KBM-7 (cell line): ENCODE measurements at regions not wholly inside any gene's neighbourhood (a gene's known extent, or its start where the extent isn't known, plus 50 kb on each side); places are given as distances from the start of the nearest gene placed in this dataset.

Experiments
- DNase-seq: peaks from one replicate; pipeline ENCODE4 v3.0.0-alpha.2; 2015
- in situ Hi-C: fragments of 300-500 bp; cut with MboI; formaldehyde crosslinking; loops from 2 replicates; pipeline ENCODE4 v1.14.3; 2020; ENCODE audit warnings: low sequenced_read_pairs, low pct_unique_long_range_greater_than_20kb, mixed read lengths

DNA sequence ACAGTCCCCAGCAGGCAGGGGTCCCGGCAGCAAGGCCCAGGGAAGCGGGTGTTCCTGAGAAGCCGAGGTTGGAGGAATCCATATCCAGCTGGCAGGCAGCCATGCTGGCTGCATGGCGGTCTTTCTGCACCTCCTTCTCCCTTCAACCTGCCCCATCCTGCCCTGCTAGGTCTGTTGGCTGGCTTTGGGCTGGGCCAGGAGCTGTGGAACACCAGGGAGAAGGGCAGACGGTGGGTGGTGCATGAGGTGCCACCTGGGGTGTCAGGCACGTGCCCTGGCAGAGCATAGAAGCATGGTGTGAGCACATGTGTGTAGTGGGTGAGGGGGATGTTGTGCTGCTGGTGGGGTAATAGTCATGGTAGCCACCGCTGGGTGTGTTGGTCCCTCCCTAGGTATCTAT, 150.1 kb downstream of the PJA1 start:
- in situ Hi-C loops: no loop called here

DNA sequence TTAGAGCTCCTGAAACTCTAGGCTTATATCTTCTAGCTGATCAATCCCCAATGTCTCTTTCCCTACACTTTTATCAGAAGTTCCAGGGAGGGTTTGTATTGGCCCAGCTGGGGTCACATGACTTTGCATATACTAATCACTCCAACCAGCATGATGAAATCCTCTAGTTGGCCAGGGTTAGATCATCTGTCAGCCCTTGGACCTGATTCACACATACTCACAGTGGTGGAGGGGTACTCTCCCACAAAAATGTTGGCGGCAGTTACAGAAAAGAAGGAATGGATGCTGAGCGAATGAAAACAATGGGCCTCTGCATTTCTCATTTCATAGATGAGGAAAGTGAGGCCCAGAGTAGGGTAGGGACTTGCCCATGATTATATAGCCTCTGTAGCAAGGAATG, 151.1 kb downstream of the PJA1 start:
- in situ Hi-C loops: no loop called here
- DNase-seq: no peak

More for the DNA sequence above, 150.1 kb downstream of the PJA1 start:
- DNase-seq: no peak

DNA sequence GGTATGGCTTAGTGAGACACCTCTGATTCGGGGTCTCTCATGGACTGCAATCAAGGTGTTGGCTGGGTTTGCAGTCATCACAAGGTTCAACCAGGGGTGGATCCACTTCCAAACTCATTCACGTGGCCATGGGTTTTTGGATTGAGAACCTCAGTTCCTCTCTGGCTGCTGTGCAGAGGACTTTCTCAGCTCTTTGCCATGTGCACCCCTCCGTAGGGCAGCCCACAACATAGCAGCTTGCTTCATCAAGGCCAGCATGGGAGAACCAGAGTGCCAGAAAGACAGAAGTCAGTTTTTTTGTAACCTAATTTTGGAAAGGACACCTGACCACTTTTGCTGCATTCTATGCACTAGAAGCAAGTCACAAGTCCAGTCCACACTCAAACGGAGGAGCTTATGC, 154.9 kb downstream of the PJA1 start:
- in situ Hi-C loops: no loop called here
- DNase-seq: no peak

DNA sequence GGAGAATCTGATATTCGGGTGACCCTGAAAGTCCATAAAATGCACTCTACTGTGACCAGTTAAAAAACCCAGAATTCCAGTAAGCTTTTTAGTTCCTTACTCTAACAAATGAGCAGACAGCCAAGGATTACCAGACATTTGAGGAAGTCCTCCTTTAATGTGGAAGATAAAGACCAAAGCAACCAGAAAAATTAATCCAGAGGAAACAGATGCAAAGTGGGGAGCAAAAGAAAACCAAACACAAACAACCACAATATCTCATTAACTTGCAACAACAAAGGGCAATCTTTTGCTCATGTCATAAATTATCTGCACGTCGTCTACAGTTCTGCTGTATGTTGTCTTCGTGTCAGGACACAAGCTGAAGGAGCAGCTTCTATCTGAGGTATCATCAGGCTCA, 164.4 kb downstream of the PJA1 start:
- in situ Hi-C loops: no loop called here
- peak; percentile 93 for DNase-seq

DNA sequence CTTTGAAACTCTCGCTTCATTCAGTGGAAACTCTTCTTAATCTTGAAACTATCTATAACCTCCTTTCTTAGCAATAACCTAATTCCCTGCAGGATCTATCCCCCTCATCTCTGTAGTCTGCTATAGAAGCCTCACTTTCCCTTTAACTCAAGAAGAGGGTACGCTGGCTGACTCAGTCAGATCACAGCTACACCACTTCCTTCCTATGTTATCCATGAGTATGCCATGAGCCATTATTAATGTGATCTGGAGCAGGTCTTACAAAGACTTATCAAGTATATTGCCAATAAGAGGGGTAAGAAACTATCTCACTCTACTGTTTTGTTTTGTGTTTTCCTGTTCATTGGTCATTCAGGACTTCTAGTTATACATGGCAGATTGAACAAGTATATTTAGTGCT, 165.3 kb downstream of the PJA1 start:
- in situ Hi-C loops: no loop called here
- no peak for DNase-seq

DNA sequence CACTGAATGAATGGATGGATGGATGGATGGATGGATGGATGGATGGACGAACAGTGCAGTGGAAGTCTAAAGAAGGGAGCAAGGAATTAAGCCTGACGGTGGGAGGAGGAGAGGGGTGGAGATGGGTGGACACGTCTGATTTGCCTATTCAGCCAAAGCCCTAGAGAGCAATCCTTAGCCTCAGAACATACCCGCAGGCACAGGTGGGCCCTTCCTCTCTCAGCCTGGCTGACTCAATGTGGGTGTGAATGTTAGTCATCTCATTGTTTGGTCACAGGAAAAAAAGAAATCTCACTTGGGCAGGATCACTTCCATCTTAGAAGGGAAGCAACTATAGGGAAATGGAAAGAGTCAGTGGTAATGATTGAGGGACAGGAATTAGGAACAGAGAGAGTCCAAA, 165.9 kb downstream of the PJA1 start:
- DNase-seq: no peak
- in situ Hi-C loops: no loop called here

DNA sequence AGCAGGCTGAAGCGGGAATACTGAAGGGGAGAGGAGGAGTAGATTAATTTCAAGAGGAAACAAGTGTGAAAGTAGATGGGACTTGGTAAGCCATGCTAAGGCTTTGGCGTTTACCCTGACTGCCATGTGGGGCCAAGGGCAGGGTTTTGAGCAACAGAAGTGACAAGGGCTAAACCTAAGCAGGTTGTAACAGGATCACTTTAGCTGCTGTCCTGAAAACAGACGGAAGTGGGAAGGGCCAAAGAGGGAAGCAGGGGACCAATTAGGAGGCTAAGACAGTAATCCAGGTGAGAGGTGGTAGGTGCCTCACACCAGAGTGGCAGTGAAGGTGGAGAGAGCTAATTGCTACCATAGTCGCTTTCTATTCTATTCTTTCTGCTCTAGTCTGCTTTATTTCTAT, 166.5 kb downstream of the PJA1 start:
- in situ Hi-C loops: no loop called here

DNA sequence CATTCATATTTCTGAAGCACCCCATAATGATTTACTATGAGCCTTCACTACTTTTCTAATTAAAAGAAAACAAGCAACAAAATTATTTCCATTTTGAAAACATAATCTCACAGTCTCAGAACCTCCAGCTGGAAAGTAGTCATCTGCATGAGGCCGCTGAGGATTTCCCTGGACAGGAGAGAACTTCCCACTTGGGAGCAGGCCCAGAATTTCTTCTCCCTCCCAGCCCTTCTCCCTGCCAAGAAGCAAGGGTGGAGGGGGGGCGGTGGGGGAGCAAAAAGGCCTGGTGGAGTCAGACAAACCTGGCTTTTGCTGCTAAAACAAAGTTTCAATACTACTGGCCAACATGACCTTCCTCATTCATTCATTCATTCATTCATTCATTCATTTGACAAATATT, 167.3 kb downstream of the PJA1 start:
- DNase-seq: no peak
- in situ Hi-C loops: no loop called here

More for the DNA sequence above, 166.5 kb downstream of the PJA1 start:
- DNase-seq: no peak

DNA sequence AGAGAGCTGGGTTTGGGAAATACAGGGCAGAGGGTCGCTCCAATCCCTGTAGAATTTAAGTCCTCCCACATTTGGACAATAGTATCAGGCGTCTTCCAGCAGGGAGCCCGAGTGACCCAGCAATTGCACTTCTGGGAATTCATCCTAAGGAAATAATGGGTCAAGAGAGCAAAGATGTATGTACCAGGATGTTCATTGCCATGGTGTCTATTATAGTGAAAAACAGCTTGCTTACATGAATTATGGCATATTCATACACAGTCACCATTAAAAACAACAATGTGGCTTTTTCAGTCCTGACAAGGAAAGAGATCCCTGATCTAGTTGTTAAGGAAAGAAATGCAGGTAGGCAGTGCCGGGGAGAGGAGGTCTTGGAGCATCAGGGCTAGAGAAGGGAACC, 167.7 kb downstream of the PJA1 start:
- no peak for DNase-seq
- in situ Hi-C loops: no loop called here

DNA sequence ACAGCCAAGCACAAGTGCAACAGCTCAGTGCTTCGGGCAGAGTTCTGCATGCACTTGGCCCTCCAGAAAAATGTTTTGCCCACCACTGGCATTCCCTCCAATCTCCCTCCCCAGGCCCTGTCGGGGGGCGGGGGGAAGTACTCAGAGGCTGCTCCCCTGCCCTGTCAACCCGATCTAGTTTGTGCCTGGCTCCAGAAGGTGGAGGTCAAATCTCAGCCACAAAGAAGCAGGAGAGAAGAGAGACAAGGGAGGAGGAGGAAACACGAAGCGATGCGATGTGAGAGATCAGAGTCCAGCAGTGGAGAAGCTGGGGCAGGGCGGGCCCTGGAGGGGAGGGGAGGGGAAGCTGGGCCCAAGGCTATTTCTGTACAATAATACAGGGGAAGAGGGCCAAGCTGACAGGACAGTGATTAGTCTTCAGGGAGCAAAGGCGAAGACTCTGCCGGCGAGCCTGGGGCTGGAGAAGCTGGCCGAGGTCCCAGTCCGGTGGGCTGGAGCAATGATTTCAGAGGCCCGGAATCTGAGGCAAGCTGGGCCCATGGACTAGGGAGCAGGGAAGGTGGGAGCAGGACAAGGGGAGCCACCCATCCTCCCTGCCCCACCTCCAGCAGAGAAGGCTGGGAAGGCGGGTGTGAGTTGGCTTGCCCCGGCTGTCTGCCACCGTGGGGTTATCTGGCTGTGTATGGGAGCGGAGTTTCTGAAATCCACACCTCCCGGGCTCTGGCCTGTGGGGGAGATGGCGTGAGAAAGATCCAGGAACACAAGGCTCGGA, 167.1 kb downstream of the EFNB1 start:
- in situ Hi-C loops: no loop called here
- DNase-seq: no peak

DNA sequence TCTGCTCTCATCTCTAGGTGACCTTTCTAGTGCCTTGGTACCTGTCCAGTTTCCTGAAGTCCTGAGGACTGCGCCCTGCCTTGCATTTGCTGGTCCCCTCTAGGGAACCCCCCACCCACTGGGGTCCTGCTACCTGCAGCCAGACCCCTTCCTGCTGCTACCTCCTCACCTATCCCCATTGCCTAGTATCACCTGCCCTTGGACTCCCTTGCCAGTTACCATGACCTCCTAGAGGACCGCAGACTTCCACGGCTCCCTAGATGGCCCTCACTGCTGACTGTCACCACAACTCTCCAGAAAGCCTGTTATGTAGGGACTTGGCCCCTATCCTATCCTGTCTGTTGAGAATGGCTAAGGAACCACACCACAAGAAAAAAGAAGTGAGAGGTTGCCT, 166.6 kb downstream of the EFNB1 start:
- in situ Hi-C loops: no loop called here
- no peak for DNase-seq

DNA sequence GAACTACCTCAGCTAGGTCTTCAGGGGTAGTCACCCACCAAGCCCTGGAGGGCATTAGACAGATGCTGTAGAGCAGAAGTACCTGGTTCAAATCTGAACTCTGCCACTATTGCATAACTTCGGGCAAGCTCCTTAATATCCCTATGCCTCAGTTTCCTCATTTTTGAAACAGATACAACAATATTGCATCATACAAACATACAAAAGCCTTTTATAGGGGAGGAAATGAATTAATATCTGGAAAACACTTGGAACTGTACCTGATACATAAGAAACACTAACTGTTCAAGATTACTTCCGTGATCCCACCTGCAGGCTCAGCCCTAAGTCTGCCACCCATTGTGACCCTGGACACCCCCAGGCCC, 166.1 kb downstream of the EFNB1 start:
- in situ Hi-C loops: no loop called here
- DNase-seq: no peak

DNA sequence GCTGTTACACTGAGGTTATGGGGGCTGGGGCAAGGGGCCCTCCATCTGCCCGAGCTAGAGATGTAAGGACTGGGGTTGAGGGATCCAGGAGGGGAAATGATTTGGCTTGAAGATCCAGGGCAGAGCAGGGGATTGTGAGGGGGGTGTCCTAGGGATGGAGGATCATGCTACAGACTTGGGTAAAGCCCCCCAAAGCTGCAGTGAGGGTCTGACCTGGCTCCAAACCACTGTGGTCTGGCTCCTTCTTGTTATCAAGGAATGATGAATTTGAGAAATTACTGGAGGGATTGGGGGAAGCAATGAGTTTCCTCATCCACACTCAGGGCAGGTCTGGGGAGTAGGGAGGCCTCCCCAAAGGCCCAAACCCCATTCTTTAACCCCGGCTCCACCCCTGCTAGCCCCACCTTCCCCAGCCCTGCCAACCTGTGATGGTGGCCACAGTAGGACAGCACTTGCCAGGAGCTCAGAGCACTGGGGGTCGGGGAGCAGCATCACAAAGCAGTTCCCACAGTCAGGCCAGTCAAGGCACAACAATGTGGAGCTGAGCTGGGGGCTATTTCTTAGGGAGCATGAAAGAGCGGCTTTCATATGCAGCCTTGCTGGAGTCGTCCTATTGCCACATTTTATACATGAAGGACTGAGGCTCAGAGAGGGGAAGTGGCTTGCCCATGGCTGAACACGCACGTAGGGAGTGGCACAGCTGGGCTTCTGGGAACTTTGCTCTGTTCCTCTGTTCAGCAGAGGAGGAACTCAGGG, 165.5 kb downstream of the EFNB1 start:
- in situ Hi-C loops: no loop called here
- peak; percentile 52 for DNase-seq

DNA sequence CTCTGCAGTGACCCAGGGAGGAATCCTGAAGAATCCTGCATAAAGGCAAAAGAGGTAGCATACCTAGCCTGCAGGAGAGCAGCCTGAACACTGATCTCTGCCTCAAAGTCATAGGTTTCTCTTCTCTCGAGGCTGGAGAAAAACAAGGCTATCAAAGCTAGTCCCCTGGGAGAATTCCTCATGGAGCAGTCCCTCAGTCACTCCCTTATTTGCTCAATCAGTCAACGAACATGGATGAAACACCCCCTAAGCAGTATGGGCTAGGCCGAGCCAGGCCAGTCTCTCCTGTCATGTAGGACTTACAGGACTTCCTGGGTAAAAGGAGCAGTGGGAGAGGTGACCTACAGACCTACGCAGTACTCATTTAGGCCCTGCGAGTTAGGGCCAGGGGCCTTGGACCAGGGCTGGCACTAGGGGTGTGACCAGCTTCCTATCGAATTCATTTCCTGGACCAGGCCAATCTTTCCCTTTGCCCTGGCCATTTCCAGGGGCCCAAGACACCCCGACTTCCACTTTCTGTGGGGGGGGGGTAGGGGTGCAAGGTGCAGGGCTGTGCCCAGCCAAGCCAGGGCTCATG, 164.1 kb downstream of the EFNB1 start:
- no peak for DNase-seq
- in situ Hi-C loops: no loop called here

DNA sequence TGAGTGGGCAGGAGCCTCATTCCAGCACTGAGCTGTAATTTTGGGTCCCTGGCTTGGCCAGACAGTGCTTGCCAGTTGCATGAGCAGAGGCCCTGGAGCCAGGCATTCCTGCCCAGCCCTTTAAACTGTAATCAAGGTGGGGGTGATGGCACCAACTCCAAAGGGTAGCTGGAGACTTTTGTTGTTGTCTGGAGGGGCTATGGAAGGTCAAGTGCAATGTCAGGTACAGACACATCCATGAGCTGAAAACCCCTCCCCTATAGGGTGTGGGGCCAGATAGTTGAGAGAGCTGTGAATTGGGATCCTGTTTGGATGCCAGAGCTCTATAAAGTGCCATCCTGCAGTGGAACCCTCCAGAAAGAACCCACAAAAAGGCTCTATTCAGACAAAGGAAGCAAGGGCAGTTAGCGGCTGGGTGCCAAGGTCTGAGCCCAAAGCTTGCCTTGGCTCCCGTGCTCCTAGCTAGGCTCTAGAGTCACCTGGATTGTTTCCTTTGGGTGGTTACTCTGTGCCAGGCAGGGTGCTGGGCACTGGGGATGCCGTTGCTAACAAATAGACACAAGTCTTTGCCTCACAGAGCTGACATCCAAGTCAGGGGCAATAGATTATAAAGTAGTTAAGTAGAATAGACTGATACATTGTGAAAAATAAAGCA, 163.0 kb downstream of the EFNB1 start:
- in situ Hi-C loops: no loop called here
- no peak for DNase-seq

DNA sequence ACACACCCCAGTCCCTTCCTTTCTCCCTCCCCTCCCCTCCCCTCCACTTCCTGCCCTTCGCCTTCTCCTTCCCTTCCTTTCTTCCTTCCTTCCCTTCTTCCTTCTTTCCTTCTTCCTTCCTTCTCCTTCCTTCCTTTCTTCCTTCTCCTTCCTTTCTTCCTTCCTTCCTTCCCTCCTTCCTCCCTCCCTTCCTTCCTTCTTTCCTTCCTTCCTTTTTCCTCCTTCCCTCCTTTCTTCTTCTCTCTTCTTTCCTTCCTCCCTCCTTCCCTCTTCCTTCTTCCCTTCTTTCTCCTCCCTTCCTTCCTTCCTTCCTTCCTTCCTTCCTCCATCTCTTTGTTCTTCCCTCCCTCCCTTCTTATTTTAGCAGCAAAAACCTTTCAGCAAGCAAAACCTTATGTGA, 162.1 kb downstream of the EFNB1 start:
- in situ Hi-C loops: no loop called here
- no peak for DNase-seq

DNA sequence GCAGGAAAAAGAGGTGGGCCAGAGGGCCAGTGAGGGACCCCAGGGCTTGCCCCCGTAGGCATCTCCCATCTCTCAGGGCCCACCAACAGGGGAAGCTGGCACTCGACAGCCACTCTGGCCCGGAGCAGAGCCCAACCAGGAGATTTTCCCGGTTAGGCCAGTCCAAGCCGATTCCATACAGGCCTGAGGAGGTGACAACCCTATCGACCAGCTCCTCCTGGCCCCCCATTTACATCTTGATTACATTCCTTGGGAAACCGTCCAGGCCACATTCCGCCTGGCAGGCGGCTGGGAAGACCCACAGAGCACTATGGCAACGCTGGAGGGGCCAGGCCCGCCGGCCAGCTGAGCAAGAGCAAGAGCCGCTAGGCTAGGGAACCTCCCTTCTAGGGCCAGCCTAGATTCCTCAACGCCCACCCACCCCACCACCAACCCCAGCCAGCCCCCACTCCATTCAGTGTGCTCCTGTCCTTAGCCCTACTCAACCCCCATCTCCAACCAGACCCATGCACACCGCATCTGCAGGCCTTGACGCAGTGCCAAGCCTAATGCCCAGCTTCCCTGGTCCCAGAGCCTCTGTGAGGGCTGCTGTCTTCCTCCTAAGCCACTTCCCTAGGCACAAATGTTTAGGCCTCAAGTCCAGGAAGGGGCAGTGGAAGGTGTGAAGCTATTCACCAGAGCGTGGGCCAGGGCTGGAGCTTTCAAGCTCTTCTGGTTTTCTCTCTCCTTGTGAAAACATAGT, 161.2 kb downstream of the EFNB1 start:
- DNase-seq: no peak
- in situ Hi-C loops: no loop called here

DNA sequence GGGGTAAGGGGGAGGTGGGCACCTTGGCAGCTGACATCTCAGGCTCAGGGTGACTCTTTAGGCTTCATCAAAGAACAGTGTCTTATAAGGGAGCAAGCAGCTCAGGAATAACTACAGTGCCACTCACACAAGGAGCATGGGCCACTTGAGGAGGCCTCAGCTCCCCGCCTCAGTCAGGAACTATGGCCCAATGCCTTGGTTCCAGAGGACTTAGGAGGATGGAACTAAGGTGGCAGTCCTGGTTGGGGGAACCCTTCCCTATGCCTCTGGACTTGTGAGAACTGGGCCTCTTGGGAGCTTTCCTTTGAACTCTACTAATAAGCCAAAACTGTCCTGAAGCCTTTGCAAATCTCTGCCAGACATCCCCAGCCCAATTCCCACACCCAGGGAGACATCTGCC, 160.6 kb downstream of the EFNB1 start:
- no peak for DNase-seq
- in situ Hi-C loops: no loop called here

DNA sequence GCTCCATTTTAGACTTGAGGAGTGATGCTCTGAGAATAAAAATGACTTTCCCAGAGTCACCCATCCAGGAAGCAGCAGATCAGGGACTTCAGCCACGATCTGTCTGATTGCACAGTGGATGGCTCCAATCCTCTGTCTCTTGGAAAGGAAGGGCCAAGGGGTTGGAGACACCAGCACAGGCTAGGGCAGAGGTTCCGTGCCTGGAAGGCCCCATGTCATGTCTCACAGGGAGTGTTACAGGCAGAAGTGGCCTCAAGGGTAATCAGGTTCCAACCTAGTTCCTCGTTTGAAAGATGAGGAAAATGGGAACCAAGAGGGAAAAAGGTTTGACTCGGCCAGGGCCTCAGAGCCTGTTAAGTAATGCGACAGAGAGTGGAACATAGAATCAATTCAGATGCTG, 160.0 kb downstream of the EFNB1 start:
- no peak for DNase-seq
- in situ Hi-C loops: no loop called here
